Lung microvascular endothelial cell (primary cell): ENCODE measurements at regions not wholly inside any gene's neighbourhood (a gene's known extent, or its start where the extent isn't known, plus 50 kb on each side); places are given as distances from the start of the nearest gene placed in this dataset.

Source experiments
- DNase-seq, 2 donors: peaks; one replicate each; pipeline versions ENCODE4 v3.0.0 to v3.0.0-alpha.2; 2010; ENCODE audit warnings: low read depth in 2 of 2

DNA sequence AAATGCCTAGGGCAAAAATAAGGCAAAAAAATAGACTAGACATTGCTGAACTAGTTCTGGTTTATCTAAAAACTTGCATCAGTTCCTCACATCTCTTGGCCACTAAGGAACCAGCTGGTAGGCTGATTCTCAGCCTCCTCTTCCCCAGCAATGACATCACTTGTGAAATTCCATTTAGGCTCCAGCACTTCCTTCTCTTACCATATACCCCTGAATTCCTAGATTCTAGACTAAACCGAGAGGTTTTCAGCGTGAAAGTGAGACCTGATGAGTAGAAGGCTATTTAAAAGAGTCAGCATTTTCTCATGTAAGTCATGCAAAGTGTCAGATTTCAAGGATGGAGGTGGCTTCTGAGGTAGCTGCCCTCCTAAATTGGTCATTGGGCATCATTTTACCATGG is 247.1 kb upstream of the CDIN1 start:
- DNase-seq, result no peak

DNA sequence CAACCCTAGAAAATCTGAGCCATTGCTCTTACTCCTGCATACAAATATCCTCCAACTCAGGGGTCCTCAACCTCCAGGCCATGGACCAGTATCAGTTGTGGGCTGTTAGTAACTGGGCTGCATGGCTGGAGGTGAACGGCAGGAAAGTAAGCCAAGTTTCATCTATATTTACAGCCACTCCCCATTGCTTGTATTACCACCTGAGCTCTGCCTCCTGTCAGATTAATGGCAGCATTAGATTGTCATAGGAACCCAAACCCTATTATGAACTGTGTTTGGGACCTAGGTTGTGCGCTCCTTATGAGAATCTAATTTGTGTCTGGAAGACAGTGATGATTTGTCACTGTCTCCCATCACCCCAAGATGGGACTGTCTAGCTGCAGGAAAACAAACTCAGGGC is 246.5 kb upstream of the CDIN1 start:
- DNase-seq, result no peak

DNA sequence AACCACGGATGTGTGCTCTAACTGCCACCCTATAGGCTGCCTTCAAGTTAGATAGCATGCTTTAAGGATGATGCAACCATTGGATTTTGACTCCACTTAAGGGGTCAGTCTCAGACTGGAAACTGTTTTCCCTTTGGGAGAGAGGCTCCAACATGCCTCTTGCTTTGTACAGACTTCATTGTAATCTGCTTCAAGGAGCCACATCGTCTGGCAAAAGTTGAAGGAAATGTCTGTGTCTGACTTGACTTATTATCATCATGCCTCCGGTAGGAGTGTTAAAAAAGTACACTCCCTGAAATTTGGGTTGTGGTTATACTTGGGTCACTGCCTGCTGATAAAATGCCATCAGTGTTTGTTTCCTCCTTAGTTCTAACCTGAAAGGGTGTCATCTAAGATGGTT is 245.4 kb upstream of the CDIN1 start:
- peak in 1 of 2 donors; percentile 18 for DNase-seq

DNA sequence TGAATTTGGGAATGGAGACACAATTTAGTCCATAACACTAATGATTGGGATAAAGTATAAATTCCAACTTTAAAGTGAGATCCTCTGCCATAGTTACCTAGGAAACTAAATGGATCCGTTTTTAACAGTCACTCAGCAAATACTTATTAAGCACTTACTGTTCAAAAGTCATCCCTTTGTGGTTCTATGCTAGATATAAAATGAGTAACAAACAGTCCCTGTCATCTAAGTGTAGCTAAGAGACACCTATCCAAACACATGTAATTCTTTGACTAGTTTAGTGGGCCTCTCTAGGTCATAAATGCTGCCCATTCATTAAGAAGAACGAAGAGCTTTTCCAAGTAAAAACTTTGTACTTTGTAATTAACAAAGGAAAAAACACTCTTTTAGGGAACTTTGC is 244.2 kb upstream of the CDIN1 start:
- DNase-seq, result no peak

DNA sequence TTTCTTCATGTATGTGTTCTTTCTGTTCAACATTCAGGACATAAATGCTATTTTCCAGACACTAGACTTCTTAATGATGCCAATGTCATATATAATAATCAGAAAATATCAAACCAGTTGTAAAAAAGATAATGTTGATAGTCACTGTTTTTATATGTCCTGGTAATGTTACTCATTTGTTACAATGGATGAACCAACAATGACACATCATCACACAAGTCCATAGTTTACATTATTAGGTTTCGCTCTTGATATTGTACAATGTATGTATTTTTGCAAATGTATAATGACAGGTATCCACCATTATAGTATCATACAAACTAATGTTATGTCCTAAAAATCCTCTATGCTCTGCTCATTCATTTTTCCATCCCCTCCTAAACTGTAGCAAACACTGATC is 243.8 kb upstream of the CDIN1 start:
- DNase-seq, result no peak

DNA sequence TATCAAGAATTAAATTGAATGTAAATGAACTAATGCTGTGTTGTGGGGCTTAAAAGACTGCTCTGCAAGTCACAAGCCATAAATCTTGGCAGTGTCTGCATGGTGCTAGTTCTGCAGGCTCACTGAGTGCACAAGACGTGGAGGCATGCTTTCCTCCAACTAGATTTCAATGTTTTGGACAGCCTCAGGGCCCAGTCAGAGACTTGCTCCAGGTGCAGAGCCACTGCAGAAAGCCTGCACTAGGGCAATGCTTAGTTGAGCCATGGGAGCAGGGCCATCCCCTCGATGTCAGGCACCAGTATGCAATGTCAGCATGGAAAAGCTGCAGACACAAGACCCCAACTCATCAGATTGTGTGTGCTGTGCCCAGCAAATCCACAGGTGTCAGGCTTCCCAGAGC is 234.5 kb upstream of the CDIN1 start:
- DNase-seq, result no peak

DNA sequence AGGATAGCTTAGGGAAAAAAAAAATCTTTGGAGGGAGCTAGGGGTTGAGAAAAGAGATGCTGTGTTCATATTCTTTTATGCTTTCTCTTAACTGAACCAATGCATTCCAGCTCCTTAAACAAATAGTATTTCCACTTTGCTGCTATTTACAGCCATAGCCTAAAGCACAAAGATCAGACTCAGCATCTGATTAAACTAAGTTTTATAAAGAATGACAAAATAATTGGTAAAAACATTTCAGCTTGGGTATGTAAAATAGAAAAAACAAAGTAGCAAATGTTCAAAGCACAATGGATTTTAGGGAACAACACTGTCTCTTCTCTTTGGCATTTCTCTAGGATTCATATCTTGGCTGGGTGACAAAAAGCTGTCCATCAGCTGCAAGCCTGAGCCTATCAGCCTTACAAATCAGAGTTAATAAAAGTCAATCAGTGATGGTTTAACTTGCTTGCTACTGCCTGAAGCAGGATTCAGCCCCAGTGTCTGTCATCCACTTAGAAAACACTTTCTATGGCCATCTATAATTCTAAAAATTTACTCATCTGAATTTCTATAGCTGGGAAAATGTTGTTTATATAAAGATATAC is 232.1 kb upstream of the CDIN1 start:
- DNase-seq, result peak in 1 of 2 donors; percentile 23

DNA sequence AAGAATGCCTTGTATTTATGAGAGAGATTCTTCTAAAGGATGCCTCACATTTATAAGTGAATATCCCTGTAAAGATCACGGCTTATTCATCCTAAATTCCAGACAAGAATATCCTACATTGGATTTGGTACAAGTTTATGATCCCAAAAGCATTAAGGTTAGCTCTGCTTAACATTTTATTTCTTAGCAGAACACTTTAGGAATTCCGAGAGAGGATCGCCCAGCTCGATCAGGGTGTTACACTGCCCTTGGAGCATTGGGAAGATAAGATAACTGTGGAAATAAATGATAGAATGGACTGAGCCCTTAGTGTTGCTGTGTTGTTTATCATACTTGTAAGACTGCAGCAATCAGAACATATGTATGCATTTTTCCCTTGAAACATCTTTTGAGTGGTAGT is 223.0 kb upstream of the CDIN1 start:
- no peak for DNase-seq

DNA sequence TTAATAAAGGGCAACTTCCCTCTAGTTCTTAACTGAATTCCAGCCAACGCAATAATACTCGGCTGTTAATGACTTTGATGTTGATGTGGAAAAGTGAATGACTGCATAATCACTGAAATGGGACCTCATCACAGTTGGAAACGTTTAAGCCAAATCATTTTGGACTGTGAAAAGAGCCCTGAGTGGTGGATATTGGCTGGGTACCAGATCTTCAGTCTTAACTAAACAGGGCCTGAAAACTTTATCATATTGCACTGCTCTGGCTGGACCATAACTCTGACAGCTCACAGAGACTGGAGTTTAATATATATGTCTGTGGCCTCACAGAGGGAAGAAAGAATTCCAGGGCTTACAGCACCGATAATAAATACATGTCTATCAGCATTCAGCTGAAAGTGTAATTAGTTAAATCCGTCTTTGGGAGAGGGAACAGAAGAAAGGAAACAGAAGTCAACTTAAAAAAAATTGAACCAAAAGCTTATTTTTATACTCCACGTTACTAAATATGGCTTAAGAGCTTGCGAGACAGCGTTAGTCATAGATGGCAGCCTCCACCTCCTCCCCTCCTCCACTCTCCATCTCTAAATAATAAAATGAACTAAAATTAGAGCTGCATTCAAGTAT is 222.3 kb upstream of the CDIN1 start:
- peak in 1 of 2 donors; percentile 61 for DNase-seq

DNA sequence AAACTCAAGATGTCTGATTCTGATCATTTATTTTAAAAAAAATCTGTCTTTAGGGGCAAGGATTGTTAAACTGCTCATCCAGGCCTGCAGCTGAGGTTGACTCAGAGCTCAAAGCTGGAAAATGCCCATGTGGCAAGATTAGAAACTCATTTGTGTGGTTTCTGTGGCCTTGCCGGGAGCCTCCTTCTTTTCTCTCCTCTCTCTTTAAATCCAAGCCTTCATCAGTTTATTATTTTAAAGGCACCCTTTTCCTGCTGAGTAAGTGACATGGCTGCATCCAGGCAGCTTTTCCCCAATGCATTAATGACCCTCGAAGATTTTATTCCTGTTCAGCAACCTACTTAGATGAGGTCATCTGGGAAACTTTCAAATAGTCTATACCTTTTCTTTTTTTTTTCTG is 221.3 kb upstream of the CDIN1 start:
- DNase-seq, result peak in 1 of 2 donors; percentile 53

DNA sequence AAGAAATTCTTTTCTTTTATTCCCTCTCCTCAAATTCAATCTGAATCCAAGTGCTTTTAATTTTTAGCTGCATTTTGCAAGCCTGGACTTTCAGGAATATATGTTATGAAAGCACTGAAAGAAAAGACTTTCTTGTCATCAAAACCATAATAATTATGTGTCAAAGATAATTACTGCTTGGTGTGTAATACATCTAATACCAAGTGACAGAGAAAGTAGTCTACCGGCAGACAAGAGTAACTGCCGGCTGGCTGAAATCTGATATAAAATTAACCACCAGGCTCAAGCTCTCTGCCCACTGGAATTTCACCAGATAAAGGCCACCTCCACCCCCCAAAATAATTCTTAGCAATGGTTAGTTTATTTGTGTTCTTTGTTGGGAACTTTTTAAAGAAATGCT is 220.9 kb upstream of the CDIN1 start:
- DNase-seq, result no peak

DNA sequence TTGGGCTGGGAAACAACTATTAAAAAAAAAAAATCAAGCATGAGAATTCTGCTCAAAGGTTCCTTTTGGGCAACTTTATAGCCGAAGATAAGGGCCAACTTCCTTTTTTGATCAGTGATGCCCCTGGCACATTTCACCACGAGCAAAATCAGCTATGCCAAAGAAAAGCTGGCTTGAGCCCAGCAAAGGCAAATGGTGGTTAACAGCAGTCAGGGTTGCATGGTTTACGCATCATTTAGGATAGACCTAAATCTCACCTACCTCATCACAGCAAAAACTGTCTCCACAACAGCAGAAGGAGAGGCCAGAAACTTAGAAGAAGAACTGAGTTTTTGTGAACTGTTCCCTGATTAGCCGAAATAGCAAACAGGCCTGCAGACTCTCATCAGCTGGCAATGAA is 220.1 kb upstream of the CDIN1 start:
- no peak for DNase-seq

DNA sequence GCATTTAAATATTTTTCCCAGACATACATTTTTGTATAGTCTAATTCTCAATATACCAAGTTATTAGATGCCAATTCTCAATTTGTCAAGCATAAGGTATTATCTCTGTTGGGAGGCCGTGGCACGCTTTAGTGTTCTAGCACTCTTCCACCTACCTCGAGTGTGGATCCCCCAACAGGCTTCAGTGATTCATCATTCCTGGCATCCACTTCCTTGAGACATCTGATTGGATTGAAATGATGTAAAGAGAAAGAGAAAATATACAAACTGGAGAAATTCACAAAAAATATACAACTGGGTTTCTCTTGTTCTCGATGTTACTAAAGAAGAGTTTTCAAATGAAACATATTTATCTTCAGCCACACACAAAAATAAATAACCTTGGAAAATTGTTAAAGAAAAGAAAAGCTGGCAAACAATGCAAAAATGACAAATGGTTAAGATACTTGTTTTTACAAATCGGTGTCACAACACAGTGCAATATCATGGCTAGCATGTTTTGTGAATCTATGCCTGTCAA is 218.0 kb upstream of the CDIN1 start:
- DNase-seq, result peak in 1 of 2 donors; percentile 69

DNA sequence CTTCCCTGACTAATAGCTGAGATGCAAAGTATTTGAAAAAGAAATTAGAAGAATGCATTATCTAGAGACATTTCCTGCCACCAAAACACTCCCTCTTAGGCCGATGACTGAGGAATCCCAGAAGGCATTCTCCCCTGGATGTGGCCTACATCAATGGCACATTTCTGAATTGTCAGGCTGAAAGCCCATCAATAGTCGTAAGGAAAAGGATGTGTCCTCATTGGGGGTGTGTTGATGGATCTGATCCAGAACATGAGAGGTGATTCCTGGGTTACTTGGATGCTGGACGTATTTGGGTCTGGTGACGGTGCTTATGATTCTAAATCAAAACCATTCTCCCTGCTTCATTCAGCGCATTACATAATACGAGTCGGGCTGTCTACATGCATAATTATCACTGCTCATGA is 216.9 kb upstream of the CDIN1 start:
- no peak for DNase-seq

DNA sequence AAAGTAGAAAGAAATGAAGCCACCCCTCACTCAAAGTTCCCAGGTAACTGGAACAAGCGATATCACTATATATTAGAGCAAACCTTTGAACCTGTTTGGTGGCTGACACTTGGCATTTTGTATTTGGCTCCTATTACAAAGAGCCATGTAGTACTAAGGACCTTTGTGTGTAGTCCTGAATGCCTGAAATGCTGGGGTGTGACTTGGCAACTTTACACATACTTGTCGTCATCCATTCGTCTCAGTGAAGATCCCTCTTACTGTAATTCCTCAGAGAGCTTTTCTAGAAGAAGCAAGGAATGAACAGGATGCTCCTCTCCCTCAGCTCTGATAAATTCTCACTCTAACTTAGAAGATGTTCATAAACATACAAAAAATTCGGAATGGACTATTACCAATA is 216.1 kb upstream of the CDIN1 start:
- DNase-seq, result peak in 1 of 2 donors; percentile 18

DNA sequence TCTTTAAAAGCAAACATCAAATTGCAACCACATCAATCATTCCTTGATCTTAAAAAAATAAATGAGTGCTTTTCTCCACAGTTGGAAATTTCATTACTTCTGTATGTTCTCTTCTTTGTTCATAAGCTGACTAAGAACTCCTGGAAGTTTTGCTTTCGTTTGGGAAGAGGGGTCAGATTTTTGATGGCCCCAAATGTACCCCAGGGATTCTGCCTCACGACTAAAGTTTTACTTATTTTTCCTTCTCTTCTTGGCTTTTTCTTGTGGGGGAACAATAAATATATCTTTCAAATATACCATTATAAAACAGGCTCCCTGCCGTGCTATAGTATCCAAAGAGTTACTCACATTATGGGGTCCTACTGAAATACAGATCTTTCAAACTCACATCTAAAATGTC is 215.0 kb upstream of the CDIN1 start:
- peak in 1 of 2 donors; percentile 26 for DNase-seq

DNA sequence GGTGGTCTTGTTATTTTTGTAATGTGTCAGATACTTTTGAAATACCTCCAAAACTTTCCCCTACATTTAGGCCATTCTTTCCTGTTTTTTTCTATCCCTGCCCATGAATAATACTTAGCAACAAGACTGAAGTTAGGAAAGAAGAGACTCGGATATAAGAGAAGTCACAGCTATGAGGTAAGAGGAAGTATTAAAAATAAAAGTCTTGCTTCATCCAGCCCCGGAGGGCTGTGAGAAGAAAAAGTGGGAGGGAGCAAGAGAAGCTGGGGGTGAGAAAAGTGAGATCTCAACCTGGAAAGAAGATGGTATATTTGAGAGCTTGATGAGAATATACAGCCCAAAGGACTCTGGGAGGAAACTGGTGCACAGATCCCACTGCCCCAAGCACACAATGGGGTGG is 213.5 kb upstream of the CDIN1 start:
- DNase-seq, result no peak

DNA sequence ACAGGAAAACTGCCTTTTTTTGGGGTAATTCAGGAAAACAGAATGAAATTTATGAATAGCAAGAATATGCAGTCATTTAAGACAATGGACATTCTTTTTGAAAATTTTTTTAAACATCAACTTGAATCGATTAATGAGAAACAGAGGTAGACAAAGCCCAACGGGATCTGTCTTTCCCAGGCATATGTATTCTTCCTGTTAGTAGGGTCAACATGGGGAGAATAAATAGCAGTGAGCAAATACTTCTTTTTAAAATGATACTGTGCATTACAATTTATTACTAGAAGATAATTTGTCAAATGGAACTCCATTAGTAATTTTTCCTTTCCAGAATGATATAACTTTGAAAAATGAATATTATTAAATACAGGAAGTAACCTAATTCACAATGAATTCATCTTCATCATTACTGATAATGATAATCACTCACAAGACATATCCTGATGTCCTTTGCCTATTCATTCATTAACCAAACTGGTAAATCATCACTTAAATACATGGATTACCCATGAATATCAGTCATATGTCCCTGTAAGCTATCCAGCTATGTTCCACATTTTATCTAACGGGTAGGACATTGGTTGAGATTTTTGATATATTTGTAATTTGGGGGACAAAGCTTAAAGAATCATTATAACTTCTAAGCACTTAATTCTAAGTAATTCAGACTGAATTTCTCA is 209.2 kb upstream of the CDIN1 start:
- no peak for DNase-seq

DNA sequence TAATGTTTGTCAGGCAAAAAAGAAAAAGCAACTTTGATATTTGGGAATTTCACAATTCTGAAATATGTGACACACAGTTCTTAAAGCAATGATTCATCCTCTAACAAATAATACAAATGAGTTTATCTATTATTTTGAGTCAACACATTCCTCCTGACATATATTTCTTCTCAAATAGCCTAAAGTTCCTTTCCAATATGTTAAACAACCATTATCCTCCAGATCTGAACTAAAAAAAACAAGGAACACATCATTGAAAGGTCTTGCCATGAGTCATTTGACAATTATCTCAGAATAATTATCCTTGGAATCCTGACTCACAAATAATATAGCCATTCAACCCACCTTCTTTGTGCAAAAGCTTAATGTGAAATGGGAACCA is 208.7 kb upstream of the CDIN1 start:
- peak in 1 of 2 donors; percentile 83 for DNase-seq

DNA sequence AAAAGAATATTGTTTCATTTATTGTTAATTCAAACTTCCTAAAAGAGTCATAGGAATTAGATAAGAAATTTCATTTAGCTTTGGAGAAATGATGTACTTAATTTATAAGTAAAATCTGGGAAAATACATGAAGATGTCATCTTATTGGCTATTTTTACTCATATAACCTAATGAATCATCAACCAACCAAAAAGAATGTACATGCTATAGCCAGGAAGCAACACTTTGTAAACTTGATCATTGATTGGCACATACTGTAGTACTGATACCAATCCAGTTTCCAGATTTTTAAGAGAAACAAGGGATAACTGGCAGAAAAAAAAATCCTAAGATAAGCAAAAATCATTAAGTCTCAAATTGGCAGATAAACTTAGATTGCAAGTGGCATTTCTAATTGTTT is 207.9 kb upstream of the CDIN1 start:
- peak in 1 of 2 donors; percentile 67 for DNase-seq

DNA sequence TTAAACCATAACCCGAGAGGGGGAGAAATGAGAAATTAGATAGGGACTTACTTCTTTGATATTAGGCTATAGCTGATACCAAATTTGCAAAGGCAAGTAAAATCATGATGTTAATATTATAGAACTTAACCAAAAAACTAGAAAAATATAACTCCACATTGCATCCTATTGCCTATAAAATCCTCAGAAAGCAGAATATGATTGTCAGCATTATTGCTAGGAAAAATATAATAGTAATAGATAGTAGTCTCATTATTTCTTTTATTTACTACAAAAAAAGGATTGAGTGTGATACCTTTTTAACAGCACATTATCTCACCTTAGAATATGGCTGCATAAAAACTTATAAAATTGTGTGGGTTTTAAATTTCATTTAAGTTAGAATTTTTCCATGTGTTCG is 206.5 kb upstream of the CDIN1 start:
- no peak for DNase-seq

DNA sequence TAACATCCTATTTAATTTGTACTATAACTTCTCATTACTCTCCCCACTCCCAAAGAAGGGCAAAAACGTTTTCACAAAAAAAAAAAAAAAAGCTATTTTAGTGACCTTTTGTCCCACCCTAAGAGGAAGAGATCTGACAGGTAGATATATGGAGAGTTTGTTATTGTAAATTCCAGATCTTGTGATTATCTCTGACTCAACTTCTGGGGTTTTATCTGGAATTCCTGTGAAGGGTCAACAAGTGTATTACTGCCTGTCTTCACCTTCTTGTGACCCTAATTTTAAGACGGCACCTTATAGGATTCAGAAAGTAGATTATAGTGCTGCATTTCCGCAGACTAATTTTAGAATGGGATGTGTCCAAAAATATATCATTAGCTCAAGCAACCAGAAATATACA is 205.9 kb upstream of the CDIN1 start:
- peak; percentile 5 to 94 for DNase-seq

DNA sequence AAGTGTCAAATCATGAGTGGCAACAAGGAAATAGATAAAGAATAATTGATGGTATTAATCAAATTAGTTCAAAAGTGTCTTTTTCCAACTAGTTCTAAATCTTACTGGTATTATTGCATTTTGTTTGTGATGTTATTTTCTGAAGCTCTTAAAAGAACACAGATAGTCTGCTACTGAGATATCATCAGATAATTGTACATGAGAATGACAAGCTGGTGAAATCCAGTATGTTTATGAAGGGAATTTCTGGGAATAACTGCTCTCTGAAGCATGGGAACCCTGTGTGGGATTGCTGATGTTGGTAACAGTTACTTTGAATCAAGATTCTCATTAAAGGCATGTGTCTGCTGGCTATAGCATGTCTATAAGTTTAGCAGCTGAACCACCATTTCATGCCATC is 190.3 kb upstream of the CDIN1 start:
- no peak for DNase-seq
